ENCODE measurements at regions not wholly inside any gene's neighbourhood (a gene's known extent, or its start where the extent isn't known, plus 50 kb on each side); places are given as distances from the start of the nearest gene placed in this dataset.

DNA sequence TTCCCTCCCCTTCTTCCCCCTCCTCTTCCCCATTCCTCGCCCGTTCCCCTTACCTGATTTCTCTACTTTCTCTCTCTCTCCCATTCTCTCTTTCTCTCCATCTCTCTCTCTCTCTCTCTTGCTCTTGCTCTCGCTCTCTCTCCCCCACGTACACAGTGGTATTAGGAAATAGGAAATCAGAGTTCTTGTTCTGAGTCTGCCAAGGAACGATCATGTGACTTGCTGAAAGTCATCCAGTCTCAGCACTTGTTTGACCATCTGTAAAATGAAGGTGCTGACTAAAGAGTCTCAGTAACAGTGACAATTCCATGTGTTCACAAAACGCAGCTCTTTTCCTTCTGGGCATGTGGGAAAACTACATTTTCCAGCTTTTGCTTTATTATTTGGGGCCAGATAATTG is 445.0 kb upstream of the TGFBR2 start:
- TF ChIP-seq, protein P1, sequence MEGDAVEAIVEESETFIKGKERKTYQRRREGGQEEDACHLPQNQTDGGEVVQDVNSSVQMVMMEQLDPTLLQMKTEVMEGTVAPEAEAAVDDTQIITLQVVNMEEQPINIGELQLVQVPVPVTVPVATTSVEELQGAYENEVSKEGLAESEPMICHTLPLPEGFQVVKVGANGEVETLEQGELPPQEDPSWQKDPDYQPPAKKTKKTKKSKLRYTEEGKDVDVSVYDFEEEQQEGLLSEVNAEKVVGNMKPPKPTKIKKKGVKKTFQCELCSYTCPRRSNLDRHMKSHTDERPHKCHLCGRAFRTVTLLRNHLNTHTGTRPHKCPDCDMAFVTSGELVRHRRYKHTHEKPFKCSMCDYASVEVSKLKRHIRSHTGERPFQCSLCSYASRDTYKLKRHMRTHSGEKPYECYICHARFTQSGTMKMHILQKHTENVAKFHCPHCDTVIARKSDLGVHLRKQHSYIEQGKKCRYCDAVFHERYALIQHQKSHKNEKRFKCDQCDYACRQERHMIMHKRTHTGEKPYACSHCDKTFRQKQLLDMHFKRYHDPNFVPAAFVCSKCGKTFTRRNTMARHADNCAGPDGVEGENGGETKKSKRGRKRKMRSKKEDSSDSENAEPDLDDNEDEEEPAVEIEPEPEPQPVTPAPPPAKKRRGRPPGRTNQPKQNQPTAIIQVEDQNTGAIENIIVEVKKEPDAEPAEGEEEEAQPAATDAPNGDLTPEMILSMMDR (conservative IDR thresholded peaks at IDR 0.05): no peak
- no peak for TF ChIP-seq ZFX (IDR thresholded peaks at IDR 0.05)
- H3K27ac ChIP-seq: no peak overlapping the region

DNA sequence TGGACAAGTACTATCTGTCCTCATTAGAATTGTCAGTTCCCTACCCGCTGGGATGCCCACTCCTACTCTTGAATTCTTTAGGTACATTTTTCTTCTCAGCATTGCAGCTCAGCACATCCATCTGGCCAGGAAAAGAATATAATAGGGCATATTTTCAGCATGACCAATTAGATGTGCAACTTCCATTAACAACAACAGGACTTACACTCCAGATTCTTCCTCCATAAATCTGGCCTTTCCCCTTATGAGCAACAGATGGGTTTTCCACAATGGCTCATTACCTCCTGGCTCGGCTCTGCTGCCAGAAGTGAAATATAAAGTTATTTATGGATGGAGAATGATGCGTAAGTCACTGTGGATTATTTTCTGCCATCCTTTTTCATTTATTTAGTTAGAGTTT is 443.8 kb upstream of the TGFBR2 start:
- H3K27ac ChIP-seq: no peak overlapping the region
- TF ChIP-seq ZFX (IDR thresholded peaks at IDR 0.05): no peak
- TF ChIP-seq, protein P1 (conservative IDR thresholded peaks at IDR 0.05): no peak

DNA sequence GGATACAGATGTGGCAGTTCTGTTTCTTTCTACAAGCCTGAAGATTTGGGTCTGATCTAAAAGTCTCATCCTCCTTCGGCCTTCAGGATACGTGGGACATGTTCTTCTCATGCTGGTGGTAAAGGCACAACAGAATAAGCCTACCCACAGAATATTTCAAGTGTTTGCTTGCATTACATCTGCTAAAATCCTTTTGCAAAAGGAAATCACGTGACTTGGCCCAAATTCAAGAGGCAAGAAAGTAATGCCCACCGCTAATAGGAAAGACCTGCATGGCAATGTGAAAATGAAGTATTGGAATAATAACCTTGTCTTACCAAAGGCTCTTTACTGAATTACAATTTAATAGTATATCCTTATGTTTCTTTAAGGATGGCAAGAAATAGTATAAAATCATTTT is 439.9 kb upstream of the TGFBR2 start:
- TF ChIP-seq ZFX (IDR thresholded peaks at IDR 0.05): no peak
- TF ChIP-seq, protein P1 (conservative IDR thresholded peaks at IDR 0.05): no peak
- no peak overlapping the region for H3K27ac ChIP-seq

DNA sequence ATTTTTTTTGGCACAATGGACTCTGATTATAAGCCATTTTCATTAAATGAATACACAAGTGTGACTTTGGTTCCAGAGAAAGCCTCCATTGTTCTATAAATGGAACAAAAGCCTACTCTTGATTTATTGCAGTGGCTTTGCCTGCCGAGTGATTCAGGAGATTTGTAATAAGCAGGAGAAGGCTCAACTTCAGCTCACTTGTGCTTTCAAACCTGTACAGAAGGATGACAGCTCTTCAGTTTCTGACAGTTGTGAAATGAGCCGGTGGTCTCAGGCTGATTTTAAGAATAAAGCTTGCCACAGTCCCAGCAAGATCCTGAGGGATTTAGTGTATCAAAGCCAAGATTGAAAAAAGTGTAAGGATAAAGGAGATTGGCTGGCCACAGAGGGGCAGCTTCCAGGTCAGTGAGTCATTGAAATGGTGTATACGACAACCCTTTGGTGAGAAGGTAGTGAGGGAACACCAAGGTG is 438.8 kb upstream of the TGFBR2 start:
- no peak overlapping the region for H3K27ac ChIP-seq
- TF ChIP-seq, protein P1 (conservative IDR thresholded peaks at IDR 0.05): no peak
- no peak for TF ChIP-seq ZFX (IDR thresholded peaks at IDR 0.05)

DNA sequence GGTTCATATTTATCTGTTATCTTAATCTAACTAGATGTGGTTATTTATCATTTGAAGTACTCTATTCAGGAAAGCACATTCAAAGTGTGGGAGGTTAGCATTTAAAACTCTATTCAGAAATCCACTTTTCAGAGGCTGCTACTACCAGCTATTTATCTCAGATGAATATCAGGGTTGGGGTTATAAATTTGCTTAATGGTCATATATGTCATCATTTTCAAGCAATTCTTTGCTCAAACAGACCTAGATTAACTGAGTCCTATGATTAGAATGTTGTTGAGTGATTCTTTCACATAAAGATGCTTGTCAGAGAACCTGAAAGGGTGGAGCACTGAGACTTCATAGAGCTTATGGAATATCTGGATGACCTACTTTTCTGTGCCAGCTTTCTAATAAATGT is 436.9 kb upstream of the TGFBR2 start:
- no peak overlapping the region for H3K27ac ChIP-seq
- TF ChIP-seq, protein P1 (conservative IDR thresholded peaks at IDR 0.05): no peak
- TF ChIP-seq ZFX (IDR thresholded peaks at IDR 0.05): no peak

DNA sequence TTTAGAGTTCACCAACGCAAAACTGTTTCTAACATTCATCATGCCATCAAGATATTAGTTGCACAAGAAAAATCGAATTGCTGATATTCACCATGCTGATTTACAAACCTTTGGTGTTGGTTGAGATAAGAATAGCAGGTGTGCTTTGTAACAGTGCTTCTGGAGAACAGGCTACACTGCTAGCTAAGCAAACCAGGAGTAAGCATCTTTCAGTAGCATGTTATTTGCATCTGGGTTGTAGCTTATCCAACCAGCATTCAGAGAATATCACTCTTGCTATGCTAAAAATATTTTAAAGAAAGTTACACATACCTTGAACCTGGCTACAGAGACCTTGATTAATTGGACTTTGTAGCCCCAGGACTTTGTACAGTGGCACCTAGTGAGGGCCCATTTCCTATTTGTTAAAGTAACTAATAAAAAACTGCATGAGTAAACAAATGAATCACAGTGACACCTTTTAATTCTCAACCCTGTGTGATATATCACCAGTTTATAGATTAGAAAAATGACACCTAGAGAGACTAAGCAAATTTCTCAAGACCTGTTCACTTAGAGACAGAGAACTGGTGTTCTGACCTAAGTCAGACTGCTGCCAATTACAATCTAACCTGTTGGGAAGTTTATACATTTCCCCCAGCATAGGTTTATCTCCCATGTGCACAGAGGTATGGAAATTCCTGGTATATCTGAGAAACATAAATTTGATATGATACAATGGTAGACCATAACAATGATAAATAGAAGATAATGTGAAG is 435.5 kb upstream of the TGFBR2 start:
- TF ChIP-seq, protein P1 (conservative IDR thresholded peaks at IDR 0.05): no peak
- no peak for TF ChIP-seq ZFX (IDR thresholded peaks at IDR 0.05)
- no peak overlapping the region for H3K27ac ChIP-seq

DNA sequence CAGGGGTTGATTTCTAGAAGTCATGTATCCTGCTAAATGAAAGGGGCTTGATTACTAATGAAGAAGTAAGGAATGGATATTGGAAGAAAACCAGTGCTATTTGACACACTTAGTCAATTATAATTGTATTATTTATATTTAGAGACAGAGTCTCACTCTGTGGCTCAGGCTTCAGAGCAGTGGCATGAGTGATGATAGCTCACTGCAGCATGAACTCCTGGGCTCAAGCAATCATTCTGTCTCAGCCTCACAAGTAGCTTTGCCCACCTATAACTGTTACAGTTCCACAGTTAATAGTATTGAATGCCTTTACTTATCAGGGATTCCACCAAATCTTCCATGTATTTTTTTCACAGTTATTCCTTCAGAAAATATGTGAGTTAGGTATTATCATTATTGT is 432.0 kb upstream of the TGFBR2 start:
- no peak overlapping the region for H3K27ac ChIP-seq

More for the DNA sequence above, 432.0 kb upstream of the TGFBR2 start:
- no peak for TF ChIP-seq ZFX (IDR thresholded peaks at IDR 0.05)
- TF ChIP-seq, protein P1 (conservative IDR thresholded peaks at IDR 0.05): no peak
